H1 (cell line): ENCODE measurements at regions not wholly inside any gene's neighbourhood (a gene's known extent, or its start where the extent isn't known, plus 50 kb on each side); places are given as distances from the start of the nearest gene placed in this dataset.

Experiments
- ASH2L ChIP-seq: fragments of 200-600, 300-600 bp; sonication (generic); IDR thresholded peaks from one replicate; pipeline ENCODE4 v1.7.1; 2017; ENCODE audit warnings: low read length
- CBX8 ChIP-seq: fragments of 300-800, 300-1000 bp; sonication (generic); IDR thresholded peaks from 2 replicates; pipeline ENCODE4 v1.7.1; 2016; ENCODE audit warnings: low read depth, low read length, borderline replicate concordance
- CEBPB ChIP-seq: IDR thresholded peaks from 2 replicates; pipeline ENCODE4 v1.6.1; 2012; ENCODE audit warnings: low read depth, low read length
- CTBP2 ChIP-seq: IDR thresholded peaks from 2 replicates; pipeline ENCODE4 v1.7.0; 2011; ENCODE audit warnings: borderline replicate concordance, mild to moderate bottlenecking, moderate library complexity, mixed read lengths, low read length; ENCODE audit not compliant: insufficient read depth, insufficient read length
- EGR1 ChIP-seq: IDR thresholded peaks from 2 replicates; pipeline ENCODE4 v1.6.1; 2011; ENCODE audit warnings: low read depth, low read length, borderline replicate concordance
- EZH2 ChIP-seq: fragments of 200-600 bp; sonication (generic); IDR thresholded peaks from 2 replicates; pipeline ENCODE4 v1.7.1; 2012; ENCODE audit warnings: low read depth, mild to moderate bottlenecking, moderate library complexity, low read length, inconsistent platforms; ENCODE audit not compliant: severe bottlenecking
- GABPA ChIP-seq: IDR thresholded peaks from 2 replicates; pipeline ENCODE4 v1.6.1; 2011; ENCODE audit warnings: mild to moderate bottlenecking, low read length, moderate library complexity, borderline replicate concordance; ENCODE audit not compliant: insufficient read depth
- KDM4A ChIP-seq: IDR thresholded peaks from one replicate; pipeline ENCODE4 v1.7.1; 2012; ENCODE audit warnings: low read depth, mild to moderate bottlenecking, moderate library complexity, low read length, inconsistent platforms; ENCODE audit not compliant: severe bottlenecking
- RFX5 ChIP-seq: IDR thresholded peaks from 2 replicates; pipeline ENCODE4 v1.6.1; 2011; ENCODE audit warnings: low read depth, low read length, improper control_type of control experiment, borderline replicate concordance
- RNF2 ChIP-seq: fragments of 200-900, 300-1000 bp; sonication (generic); IDR thresholded peaks from 2 replicates; pipeline ENCODE4 v1.7.1; 2016; ENCODE audit warnings: borderline replicate concordance, low read depth, mild to moderate bottlenecking, antibody characterized with exemption, low read length; ENCODE audit not compliant: poor library complexity, severe bottlenecking; ENCODE audit errors: missing control alignments
- SIX5 ChIP-seq: IDR thresholded peaks from 2 replicates; pipeline ENCODE4 v1.6.1; 2011; ENCODE audit warnings: mild to moderate bottlenecking, low read depth, low read length
- TF ChIP-seq, protein P1 (sequence below): fragments of 300-600 bp; sonication (generic); IDR thresholded peaks from 2 replicates; pipeline ENCODE4 v1.7.1; 2012; ENCODE audit warnings: low read length, moderate library complexity, mild to moderate bottlenecking, inconsistent platforms; ENCODE audit not compliant: insufficient replicate concordance

DNA sequence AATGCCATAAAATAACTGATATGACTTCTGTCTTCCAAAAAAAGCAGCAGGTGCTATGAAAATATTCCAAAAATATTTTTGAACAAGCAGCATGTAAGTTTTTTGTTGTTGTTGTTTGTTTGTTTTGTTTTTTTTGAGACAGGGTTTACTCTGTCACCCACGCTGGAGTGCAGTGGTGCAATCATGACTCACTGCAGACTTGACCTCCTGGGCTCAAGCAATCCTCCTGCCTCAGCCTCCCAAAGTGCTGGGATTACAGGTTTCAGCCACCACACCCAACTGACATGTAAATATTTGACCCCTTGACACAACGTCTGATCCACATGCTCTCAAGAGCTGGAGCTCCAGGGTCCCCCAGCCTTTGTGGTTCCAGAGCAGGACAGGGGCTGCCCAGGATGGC is 98.4 kb downstream of the LITAF start (continued):
- TF ChIP-seq, protein P1, sequence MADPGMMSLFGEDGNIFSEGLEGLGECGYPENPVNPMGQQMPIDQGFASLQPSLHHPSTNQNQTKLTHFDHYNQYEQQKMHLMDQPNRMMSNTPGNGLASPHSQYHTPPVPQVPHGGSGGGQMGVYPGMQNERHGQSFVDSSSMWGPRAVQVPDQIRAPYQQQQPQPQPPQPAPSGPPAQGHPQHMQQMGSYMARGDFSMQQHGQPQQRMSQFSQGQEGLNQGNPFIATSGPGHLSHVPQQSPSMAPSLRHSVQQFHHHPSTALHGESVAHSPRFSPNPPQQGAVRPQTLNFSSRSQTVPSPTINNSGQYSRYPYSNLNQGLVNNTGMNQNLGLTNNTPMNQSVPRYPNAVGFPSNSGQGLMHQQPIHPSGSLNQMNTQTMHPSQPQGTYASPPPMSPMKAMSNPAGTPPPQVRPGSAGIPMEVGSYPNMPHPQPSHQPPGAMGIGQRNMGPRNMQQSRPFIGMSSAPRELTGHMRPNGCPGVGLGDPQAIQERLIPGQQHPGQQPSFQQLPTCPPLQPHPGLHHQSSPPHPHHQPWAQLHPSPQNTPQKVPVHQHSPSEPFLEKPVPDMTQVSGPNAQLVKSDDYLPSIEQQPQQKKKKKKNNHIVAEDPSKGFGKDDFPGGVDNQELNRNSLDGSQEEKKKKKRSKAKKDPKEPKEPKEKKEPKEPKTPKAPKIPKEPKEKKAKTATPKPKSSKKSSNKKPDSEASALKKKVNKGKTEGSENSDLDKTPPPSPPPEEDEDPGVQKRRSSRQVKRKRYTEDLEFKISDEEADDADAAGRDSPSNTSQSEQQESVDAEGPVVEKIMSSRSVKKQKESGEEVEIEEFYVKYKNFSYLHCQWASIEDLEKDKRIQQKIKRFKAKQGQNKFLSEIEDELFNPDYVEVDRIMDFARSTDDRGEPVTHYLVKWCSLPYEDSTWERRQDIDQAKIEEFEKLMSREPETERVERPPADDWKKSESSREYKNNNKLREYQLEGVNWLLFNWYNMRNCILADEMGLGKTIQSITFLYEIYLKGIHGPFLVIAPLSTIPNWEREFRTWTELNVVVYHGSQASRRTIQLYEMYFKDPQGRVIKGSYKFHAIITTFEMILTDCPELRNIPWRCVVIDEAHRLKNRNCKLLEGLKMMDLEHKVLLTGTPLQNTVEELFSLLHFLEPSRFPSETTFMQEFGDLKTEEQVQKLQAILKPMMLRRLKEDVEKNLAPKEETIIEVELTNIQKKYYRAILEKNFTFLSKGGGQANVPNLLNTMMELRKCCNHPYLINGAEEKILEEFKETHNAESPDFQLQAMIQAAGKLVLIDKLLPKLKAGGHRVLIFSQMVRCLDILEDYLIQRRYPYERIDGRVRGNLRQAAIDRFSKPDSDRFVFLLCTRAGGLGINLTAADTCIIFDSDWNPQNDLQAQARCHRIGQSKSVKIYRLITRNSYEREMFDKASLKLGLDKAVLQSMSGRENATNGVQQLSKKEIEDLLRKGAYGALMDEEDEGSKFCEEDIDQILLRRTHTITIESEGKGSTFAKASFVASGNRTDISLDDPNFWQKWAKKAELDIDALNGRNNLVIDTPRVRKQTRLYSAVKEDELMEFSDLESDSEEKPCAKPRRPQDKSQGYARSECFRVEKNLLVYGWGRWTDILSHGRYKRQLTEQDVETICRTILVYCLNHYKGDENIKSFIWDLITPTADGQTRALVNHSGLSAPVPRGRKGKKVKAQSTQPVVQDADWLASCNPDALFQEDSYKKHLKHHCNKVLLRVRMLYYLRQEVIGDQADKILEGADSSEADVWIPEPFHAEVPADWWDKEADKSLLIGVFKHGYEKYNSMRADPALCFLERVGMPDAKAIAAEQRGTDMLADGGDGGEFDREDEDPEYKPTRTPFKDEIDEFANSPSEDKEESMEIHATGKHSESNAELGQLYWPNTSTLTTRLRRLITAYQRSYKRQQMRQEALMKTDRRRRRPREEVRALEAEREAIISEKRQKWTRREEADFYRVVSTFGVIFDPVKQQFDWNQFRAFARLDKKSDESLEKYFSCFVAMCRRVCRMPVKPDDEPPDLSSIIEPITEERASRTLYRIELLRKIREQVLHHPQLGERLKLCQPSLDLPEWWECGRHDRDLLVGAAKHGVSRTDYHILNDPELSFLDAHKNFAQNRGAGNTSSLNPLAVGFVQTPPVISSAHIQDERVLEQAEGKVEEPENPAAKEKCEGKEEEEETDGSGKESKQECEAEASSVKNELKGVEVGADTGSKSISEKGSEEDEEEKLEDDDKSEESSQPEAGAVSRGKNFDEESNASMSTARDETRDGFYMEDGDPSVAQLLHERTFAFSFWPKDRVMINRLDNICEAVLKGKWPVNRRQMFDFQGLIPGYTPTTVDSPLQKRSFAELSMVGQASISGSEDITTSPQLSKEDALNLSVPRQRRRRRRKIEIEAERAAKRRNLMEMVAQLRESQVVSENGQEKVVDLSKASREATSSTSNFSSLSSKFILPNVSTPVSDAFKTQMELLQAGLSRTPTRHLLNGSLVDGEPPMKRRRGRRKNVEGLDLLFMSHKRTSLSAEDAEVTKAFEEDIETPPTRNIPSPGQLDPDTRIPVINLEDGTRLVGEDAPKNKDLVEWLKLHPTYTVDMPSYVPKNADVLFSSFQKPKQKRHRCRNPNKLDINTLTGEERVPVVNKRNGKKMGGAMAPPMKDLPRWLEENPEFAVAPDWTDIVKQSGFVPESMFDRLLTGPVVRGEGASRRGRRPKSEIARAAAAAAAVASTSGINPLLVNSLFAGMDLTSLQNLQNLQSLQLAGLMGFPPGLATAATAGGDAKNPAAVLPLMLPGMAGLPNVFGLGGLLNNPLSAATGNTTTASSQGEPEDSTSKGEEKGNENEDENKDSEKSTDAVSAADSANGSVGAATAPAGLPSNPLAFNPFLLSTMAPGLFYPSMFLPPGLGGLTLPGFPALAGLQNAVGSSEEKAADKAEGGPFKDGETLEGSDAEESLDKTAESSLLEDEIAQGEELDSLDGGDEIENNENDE, result no peak
- TF ChIP-seq ASH2L (no peak), CEBPB (no peak), CBX8 (no peak), GABPA (no peak), CTBP2 (no peak), EGR1 (no peak), EZH2 (no peak), RNF2 (no peak), SIX5 (no peak), RFX5 (no peak), KDM4A (no peak)
